HG03565 (cell line): ENCODE measurements at regions not wholly inside any gene's neighbourhood (a gene's known extent, or its start where the extent isn't known, plus 50 kb on each side); places are given as distances from the start of the nearest gene placed in this dataset.

ENCODE experiments used
- ATAC-seq: cut with Tn5 transposase; IDR thresholded peaks from one replicate; pipeline ENCODE4 v1.9.1; 2021; ENCODE audit warnings: mild to moderate bottlenecking, moderate library complexity; ENCODE audit not compliant: unreplicated experiment

DNA sequence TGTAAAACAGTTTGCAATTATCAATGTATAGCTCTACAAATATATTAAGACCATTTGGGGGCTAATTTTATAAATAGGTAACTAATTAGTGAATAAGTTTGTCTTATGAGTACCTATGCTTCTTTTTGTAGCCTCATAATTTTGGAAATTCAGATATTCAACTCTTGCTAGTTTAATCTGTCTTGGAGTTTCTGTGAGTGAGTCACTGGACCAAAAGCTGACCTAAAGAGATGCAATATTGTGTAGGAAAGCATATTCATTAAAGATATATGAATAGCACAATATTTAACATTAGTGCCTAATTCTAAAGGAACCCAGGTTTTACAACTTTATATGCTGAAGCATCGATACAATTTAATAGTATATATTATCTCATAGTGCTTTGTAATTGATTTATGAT lies 161.3 kb upstream of the PCDH18 start:
- no peak for ATAC-seq

DNA sequence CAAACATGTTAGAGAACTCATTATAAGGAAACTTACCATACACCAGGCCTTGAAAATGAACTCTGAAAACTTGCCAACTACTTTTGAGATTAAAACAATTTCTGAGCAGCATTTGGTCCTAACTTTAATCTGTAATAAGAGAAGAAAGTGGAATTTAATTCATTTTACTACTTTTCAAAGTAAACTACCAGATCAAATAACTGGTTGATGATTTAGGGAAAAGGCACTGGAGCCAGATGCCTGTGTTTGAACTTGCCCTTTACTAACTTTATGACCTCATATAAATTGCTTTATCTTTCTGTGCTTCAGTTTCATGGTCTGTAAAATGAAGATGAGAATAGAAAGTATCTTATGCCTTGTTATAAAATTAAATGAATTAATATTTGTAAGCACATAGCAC lies 159.9 kb upstream of the PCDH18 start:
- no peak for ATAC-seq

DNA sequence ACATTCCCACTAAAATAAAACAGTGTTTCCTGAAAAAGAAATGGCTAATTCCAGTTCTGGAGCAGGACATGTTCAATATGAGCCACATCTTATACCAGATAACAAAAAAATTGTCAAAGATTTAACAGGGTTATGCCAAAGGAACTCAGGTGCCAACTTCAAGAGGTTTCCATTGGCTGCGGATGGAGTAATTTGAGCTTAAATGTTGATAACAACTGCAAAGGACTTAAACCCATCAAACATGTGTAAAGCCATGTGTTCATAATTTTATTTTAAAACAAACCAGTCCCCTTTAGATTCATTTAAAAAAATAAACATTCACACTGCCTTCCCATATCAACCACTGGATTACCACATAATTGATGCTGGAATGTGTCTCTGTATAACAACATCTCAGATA lies 156.4 kb upstream of the PCDH18 start:
- no peak for ATAC-seq

DNA sequence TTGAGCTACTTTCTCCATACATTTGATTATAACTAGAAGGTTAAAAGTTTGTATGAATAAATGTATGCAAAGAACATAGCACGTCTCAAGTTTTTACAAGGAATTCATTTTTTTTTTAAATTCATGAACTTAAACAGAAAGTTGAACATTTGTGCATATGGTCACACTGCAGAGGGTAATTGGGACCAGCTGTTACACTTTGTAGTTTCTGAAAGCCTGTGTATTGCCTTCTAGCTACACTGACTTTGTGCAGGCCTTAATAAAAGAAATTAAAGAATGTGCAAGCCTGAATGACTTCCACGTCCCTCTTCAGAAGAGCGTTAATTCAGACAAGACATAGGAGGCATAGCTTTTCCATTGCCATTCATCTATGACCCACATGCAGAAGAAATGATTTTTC lies 153.1 kb upstream of the PCDH18 start:
- ATAC-seq: no peak

DNA sequence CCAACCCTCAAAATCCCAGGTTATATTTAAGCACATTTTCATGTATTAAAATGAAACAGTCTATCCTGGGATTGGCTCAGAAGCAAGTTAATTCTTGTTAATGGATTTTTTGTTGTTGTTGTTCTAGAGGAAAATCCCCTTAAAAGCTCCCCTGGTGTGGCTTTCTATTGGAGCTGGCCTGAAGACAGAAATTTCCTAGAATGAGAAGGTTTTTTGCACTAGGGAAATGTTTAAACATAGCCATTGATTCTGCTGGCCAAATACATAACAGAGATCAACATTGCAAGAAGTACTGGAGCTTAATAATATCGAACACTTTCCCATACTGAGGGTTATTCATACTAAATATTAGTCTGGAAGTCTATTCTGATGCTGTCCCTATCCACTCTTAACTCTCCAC lies 148.8 kb upstream of the PCDH18 start:
- ATAC-seq: no peak

DNA sequence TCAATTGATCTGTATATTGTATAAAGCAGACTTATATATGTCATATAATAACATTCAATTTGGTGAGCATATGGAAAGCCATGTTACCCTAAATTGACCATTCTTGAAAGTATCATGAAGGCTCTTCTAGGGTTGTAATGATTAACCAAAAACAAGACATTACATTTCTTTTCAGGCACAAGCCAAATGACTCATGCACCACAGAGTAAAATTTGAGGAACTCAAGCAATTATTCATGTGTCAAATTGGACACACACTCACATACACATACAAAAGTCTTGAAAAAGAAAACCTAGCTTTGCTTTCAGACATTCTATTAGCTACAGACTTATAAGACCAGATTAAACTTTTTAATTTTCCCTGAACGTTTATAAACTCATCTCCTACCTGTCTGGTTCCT lies 146.5 kb upstream of the PCDH18 start:
- no peak for ATAC-seq

DNA sequence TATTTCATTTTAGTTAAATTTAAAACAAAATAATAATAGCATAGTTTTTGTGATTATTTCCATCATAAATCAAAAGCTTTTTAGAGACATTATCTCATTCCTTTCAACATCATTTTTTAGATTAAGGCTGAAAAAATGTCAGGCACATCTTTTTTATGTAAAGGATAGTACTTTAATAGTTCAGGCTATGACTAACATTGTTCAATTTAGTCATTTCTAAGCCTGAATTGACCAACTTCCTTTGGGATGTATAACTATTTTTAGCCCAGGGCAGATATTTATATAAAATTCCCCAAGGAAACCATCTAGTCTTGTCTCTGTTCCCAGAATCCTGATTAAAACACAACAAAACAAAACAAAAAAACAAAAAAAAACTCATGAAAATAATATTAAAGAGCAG lies 145.6 kb upstream of the PCDH18 start:
- ATAC-seq: no peak

DNA sequence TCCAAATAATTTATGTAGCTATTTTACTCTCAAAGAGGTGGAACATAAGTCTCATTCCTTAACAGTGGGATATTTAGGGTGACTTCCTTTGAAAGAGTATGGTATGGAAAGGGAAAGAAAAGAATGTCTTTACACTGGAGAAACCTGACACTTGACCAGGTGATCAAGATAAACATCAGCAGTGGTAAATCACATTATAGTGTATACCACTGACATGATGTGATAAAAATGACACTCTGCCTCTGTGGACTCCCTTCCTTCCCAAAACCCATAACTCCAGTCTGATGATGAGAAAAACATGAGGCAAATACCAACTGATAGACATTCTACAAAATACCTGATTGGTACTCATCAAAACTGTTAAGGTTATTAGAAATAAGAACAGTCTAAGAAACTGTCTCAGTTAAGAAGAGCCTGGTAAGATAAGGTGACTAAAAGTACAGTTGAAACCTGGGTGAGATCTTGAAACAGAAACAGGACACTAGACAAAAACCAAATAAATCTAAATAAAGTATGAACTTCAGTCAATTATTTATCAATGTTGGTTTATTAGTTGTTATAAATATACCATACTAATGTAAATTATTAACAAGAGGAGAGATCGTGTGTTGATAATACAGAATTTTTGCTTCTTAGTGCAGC lies 144.2 kb upstream of the PCDH18 start:
- no peak for ATAC-seq

DNA sequence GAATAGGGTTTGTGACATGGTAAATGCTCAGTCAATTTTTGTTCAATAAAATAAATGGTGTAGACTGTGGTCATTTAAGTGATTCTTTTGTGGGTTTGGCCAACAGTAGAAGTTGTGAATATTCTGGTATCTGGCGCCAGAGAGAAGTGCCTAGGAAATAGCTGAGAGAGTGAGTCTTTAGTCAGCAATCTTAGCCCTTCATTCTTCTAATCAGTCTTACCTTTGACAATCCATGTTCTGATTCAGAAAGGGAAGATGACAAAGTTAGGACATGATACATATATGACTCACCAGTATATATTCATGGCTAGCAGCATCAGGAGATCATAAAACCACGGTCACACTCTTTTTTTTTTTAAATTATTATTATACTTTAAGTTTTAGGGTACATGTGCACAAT lies 141.8 kb upstream of the PCDH18 start:
- no peak for ATAC-seq

DNA sequence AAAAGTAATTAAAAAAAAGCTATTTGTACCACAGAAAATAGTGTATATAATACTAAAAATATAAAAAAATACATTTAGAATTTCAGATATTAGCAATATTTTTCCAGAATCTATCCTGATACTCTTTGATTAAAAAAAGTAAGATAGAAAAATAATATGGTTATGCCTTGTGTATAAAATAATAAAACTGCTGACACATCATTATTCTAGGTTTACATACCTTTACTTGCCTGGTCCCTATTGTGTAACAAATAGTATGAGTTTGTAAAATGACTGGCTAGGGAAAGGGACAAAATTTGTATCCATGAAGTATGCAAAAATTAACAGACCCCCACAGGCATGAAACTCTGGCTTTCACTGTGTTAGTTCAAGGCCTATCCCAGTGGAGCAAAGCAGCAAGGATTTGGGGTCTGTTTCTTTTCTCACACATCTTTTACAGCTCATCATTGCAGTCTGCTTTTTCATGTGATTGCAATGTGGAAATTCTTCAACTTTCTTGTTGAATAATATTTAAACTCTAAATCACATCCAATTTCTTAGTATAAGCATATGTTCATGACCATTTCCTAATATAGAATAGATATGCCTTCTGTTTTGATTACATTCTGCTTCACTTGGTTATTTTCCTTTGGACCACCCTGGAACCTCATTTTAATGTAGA lies 136.7 kb upstream of the PCDH18 start:
- ATAC-seq: no peak

DNA sequence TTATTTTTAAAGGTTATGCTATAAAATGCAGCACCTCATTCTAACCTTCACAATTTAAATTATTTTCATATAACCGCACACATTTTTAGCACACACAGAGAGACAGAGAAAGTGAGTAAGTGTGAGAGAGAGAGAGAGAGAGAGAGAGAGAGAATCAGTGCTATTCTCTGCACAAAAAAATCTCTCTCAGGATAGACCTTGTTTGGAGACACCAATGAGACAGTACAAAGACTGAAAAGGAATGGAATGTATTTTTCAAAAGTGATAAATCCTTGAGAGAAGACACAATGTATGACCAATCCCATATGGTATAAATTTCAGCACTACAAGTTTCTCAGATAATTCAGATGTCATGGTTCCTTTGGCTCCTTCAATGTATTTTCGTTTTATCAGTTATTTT lies 132.1 kb upstream of the PCDH18 start:
- ATAC-seq: no peak

DNA sequence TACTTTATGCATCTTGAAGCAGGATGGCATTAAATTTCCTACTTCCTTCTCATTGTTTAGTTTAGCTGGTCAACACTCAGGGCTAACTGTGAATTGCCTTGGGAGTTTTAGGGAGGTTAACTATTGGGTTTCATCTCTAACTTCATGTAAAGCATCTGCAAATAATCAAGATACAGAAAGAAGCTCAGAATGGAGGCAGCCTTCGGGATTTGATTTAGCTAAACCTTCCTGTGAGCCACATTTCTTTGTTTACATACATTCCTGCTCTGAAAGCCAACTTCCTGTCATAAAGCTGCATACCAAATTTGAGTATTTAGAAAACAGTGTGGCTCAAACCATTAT lies 131.7 kb upstream of the PCDH18 start:
- ATAC-seq: no peak

DNA sequence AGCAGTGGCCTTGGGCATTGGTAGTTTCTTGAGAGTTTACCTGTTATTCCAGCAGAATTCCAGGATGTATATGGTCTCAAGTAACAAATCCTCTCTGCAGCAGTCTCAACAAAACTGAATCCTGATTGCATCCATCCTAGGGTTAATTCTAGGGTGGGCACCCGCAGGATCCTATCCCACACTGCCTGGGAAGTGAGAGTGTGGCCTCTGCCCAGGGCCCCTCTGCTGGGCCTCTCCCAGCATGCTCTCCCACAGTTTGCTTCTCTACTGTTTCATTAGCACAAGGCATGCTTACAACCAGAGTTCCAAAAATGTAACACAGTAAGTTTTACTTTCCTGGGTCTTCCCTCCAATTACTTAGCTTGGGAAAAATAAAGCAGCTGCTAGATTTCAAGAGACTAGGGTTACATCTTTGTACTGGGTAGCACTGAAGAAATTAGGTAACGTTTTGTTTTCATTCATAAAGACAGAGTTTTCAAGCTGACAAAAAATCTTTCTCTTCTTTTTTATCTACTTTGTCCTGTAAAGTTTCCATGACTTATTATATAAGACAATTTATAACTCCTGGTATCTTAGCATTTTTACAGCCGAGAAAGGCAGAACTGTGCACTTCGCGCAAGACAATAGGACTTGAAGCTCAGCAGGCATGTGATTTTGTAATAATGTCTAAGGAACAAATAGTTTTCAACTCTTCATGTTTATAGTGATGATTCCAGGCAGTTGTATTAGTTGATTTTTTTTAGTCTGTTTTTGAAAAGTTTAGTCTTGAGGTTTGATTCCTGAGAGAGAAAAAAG lies 131.2 kb upstream of the PCDH18 start:
- no peak for ATAC-seq

DNA sequence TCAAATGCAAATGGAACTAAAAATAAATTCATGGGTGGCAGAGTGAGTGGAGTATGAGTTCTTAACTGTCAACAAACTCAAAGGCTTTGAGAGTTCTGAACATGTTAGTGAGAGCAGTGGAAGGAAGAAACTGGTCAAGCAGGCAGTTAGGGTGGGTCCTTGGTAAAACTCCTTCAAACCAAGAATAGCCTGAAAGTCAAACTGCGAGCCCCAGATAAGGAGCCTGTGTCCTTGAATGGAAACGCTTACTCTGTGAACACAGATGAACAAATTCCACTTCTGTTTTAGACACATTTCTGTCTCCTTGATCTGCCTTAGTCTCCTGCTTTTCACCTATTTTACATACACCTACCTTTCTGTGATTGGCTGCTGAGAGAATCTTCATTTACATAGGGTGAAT lies 129.4 kb upstream of the PCDH18 start:
- no peak for ATAC-seq

DNA sequence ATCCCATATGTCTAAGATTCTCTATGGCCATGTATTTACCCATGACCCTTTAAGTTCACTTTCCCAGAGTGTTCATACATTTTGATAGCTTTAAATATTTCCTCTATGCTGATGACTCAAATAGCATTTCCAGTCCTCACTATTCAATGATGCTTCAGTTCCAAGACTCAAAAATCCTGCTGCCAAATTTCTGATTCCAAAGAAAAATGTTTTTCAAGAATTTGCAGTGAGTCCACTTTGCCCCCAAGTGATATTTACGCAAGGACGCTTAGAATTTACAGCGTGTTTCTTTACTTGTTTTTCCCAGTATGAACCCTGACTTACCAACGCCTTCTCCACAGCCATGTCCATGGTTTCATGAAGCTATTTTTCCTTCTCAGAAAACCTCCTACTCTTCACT lies 127.9 kb upstream of the PCDH18 start:
- ATAC-seq: no peak

DNA sequence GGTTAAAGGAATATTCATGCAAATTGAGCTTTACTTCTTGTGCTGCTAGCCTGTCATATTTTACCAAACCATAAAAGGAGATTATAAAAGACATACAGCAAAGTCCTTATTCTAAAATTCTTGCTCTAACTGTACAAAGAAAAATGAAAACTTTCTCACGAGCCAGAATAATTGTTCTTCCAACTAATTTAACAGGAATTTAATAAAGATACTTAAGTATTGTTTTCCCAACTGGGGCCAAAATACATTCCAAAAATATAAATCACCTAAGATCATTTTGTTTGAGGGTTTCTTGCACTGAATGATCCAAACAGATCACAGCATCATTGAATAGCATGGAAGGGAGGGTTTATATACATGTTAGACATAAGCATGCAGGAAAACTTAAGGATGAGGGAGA lies 127.1 kb upstream of the PCDH18 start:
- ATAC-seq: no peak

DNA sequence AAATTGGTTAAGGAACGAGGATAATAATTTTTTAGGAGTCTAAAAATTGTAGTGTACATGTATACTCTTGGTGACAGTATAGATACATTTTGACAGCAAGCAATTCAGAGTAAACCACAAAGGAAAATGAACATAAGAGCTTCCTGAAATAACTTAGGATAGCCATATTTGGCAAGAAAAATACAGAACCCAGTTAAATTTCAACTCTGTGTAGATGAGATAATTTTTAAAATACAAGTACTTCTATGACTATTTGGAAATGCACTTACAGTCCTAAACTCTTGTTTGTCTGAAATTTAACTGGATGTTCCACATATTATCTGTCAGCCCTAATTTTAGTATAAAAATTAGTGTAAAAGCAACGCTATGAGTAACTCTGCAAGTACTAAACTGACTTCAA lies 124.4 kb upstream of the PCDH18 start:
- ATAC-seq: no peak

DNA sequence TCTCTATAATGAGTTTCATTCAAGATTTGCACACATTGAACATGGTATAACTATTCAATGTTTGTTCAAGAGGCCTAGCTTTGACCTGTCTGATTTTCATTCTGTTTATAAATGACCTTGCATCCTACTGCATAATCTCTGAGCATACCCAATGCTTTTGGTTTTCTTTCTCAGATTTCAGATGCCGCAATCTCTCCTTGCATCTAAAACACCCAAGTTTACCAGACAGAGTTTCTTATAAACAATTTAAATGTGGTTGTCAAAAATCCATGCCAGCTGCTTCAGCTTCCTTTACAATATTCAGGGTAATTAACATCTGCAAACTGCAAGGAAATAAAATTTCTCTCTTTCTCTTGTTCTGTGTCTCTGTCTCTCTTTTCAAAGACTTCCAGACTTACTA lies 123.0 kb upstream of the PCDH18 start:
- no peak for ATAC-seq

DNA sequence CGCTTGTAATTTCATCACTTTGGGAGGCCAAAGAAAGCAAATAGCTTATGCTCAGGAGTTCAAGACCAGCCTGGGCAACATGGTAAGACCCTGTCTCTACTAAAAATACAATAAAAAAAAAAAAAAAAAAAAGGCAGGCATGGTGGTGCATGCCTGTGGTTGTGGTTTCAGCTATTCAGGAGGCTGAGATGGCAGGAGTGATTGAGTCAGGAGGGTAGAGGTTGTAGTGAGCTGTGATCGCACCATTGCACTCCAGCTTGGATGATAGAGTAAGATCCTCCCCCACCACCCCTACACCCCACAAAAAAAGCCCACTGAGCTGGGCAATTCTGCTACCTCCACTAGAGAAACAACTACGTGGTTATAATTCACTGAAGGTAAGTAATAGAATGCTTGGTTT lies 118.8 kb upstream of the PCDH18 start:
- no peak for ATAC-seq

DNA sequence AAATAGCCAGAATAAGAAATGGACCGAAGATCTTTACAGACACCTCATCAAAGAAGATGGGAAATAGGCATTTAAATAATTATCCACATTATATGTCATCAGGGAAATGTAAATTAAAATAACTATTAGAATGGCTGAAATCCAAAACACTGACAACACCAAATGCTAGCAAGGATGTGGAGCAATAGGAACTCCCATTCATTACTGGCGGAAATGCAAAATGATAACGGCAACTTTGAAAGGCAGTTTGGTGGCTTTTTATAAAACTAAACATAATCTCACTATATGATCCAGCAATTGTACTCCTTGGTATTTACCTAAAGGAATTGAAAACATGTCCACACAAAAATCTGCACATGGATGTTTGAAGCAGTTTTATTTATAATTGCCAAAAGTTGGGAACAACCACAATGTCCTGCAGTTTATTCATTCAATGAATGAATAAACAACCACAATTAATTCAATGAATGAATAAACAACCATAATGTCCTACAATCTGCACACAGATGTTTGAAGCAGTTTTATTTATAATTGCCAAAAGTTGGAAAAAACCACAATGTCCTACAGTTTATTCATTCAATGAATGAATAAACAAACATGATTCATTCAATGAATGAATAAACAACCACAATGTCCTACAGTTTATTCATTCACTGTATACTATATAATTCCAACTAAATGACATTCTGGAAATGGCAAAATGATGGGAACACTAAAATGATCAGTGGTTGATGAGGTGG lies 117.6 kb upstream of the PCDH18 start:
- ATAC-seq: no peak

DNA sequence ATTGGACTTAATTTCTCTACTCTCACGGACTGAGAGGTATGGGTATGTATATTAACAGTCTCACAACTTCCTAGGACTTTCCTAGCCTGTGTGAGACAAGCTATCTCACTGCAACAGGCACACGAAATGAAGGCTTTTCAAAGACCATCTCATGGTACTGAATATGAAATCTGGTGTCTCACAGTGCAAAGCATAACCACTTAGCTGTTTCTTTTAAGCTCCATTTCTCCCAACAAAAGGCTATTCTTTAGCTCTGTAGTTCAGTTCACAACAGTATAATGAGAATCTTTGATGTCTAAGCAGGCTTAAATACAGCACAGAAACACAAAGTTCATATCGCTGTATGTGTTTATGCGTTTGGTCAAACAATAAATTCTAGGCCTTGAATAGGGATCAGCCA lies 116.2 kb upstream of the PCDH18 start:
- ATAC-seq: no peak

DNA sequence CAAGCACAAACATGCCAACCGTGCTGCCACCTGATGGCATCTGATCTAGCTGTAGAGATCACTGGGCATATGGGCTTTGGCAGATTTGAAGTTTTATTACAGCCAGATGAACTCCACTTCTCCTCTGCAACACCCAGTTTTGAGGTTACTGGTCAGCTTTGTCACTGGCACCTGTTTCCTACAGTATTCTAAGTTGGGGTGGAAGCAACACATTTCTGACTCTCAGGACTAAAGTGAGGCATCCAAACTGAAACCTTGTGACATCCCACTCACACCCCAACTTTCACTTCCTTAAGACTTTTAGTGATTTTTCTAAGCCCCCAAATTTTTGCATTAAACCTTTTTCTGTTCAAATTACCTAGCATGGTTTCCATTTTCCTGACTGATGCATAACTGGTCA lies 115.1 kb upstream of the PCDH18 start:
- ATAC-seq: peak; percentile 84
